ENCODE measurements at regions not wholly inside any gene's neighbourhood (a gene's known extent, or its start where the extent isn't known, plus 50 kb on each side); places are given as distances from the start of the nearest gene placed in this dataset.
"Not testable (repeated sequence)": the region's sequence is repeated elsewhere in the genome, so short reads cannot be mapped to it uniquely, and the experiment has no call there.

DNA sequence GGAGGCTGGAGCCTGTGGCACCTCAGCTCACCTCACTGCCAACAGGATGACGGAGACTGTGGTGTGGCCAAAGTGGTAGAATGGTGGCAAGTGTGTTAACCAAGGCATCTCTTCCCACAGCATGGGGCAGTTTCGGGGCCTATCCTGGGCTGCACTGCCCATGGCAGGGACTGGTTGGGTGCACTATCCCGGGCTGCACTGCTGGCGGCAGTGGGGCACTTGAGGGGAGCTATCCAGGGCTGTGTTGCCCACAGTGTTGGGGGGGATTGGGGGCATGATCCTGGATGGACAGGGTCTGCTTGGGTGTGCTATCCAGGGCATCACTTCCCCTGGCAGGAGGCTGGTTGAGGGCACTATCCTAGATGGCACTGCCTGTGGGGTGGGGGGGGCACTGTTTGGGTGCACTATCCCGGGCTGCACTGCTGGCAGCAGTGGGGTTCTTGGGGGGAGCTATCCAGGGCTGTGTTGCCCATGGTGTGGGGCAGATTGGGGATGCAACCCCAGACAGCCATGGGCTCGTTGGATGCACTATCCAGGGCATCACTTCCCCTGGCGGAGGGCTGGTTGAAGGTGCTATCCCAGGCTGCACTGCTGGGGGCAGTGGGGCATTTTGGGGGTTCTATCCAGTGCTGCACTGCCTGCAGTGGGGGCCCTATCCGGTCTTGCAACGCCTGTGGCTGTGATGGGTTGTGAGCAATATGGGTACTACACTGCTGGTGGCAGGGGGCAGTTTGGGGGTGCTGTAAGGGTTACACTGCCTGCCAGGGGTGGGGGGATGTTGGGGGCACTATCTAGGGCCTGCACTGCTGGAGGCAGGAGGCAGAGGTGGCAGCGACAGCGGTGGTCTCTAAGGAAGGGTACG is 129.7 kb downstream of the ZNF248 start:
- H3K36me3 Mint-ChIP-seq (ENCODE audit: insufficient read depth, unreplicated experiment) = no peaks in the 10 kb centered on the region
- H3K27ac Mint-ChIP-seq (ENCODE audit: unreplicated experiment) = no peak overlapping the region
- POLR2A ChIA-PET = no interaction called here
- intact Hi-C loops (cut with micrococcal nuclease; ENCODE audit: unreplicated experiment) = no loop called here
- TF ChIP-seq, protein P1, sequence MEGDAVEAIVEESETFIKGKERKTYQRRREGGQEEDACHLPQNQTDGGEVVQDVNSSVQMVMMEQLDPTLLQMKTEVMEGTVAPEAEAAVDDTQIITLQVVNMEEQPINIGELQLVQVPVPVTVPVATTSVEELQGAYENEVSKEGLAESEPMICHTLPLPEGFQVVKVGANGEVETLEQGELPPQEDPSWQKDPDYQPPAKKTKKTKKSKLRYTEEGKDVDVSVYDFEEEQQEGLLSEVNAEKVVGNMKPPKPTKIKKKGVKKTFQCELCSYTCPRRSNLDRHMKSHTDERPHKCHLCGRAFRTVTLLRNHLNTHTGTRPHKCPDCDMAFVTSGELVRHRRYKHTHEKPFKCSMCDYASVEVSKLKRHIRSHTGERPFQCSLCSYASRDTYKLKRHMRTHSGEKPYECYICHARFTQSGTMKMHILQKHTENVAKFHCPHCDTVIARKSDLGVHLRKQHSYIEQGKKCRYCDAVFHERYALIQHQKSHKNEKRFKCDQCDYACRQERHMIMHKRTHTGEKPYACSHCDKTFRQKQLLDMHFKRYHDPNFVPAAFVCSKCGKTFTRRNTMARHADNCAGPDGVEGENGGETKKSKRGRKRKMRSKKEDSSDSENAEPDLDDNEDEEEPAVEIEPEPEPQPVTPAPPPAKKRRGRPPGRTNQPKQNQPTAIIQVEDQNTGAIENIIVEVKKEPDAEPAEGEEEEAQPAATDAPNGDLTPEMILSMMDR (IDR thresholded peaks at IDR 0.05; ENCODE audit: insufficient read depth in 1 of 2, low read depth in 1 of 2, low read length in 1 of 2, severe bottlenecking in 1 of 2, unreplicated experiment in 1 of 2) = no peak
- CTCF ChIA-PET = no interaction called here
- Histone ChIP-seq H3K9me3 (peaks cover 4% of the 10 kb centered on the region; the same call in 1 of the 2 replicates), H3K27me3 (replicated peaks; ENCODE audit: control insufficient read depth, insufficient read depth, low read length) (no peaks in the 10 kb centered on the region), H3K4me3 (ENCODE audit: low read depth, low read length) (no peak overlapping the region), H3K4me1 (no peaks in the 10 kb centered on the region), H3K36me3 (ENCODE audit: control insufficient read depth, insufficient read depth, low read length) (no peaks in the 10 kb centered on the region)
- peaks cover 20% of the 10 kb centered on the region for H3K9me3 Mint-ChIP-seq (ENCODE audit: unreplicated experiment)
- no peaks in the 10 kb centered on the region for H3K4me1 Mint-ChIP-seq (ENCODE audit: low read depth, unreplicated experiment)
- H3K4me3 Mint-ChIP-seq (ENCODE audit: unreplicated experiment) = no peak overlapping the region
- H3K27me3 Mint-ChIP-seq (ENCODE audit: insufficient read depth, unreplicated experiment) = no peaks in the 10 kb centered on the region
- DNase-seq = no peak
- BruUV-seq (replicated peaks) = no TSS peak

DNA sequence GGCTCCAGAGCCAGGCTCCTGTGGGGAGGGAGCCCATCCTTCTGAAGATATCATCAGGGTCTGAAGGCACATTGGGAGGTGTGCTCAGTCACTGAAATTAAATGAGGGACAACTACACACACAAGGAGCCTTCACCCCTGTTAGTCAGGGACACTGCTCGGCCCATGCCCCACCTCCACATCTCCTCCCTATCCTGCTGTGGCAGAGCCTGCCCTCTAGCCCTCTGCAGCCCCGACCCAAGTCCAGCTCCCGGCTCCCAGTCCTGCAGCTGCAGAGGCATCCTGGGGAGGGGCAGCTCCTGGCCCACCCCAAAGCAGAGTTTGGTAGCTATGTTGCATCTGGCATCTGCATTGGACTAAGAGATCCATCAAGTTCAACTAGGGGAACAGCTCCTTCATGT is 136.3 kb downstream of the ZNF248 start:
- POLR2A ChIA-PET = no interaction called here
- DNase-seq = no peak
- Histone ChIP-seq H3K4me1 (no peaks in the 10 kb centered on the region), H3K9me3 (peaks cover 24% of the 10 kb centered on the region), H3K36me3 (ENCODE audit: control insufficient read depth, insufficient read depth, low read length) (no peaks in the 10 kb centered on the region), H3K27me3 (replicated peaks; ENCODE audit: control insufficient read depth, insufficient read depth, low read length) (no peaks in the 10 kb centered on the region), H3K4me3 (ENCODE audit: low read depth, low read length) (no peak overlapping the region)
- Mint-ChIP-seq H3K27ac (ENCODE audit: unreplicated experiment) (no peak overlapping the region), H3K4me3 (ENCODE audit: unreplicated experiment) (no peak overlapping the region), H3K27me3 (ENCODE audit: insufficient read depth, unreplicated experiment) (no peaks in the 10 kb centered on the region), H3K36me3 (ENCODE audit: insufficient read depth, unreplicated experiment) (no peaks in the 10 kb centered on the region), H3K9me3 (ENCODE audit: unreplicated experiment) (peaks cover 36% of the 10 kb centered on the region), H3K4me1 (ENCODE audit: low read depth, unreplicated experiment) (no peaks in the 10 kb centered on the region)
- intact Hi-C loops (cut with micrococcal nuclease; ENCODE audit: unreplicated experiment) = no loop called here
- CTCF ChIA-PET = no interaction called here
- BruUV-seq (replicated peaks) = no TSS peak
- TF ChIP-seq, protein P1 (IDR thresholded peaks at IDR 0.05; ENCODE audit: insufficient read depth in 1 of 2, low read depth in 1 of 2, low read length in 1 of 2, severe bottlenecking in 1 of 2, unreplicated experiment in 1 of 2) = no peak

DNA sequence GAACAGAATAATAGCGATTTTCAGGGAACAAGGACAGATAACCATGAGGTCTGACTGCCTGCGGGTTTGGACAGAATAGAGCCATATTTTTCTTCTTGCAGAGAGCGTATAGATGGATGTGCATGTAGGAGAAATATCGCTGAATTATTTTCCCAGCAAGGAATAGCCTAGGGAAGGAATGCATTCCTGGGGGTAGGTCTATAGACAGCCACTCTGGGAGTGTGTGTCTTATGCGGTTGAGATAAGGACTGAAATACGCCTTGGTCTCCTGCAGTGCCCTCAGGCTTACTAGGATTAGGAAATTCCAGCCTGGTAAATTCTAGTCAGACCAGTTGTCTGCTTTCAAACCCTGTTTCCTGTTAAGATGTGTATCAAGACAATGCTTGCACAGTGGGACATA is 139.3 kb downstream of the ZNF248 start:
- H3K4me1 Mint-ChIP-seq (ENCODE audit: low read depth, unreplicated experiment); intact Hi-C loops (cut with micrococcal nuclease; ENCODE audit: unreplicated experiment); H3K36me3 ChIP-seq (ENCODE audit: control insufficient read depth, insufficient read depth, low read length); H3K4me3 Mint-ChIP-seq (ENCODE audit: unreplicated experiment); H3K27ac Mint-ChIP-seq (ENCODE audit: unreplicated experiment); H3K4me1 ChIP-seq; CTCF ChIA-PET; H3K27me3 ChIP-seq (replicated peaks; ENCODE audit: control insufficient read depth, insufficient read depth, low read length); POLR2A ChIA-PET; BruUV-seq (replicated peaks); DNase-seq; H3K36me3 Mint-ChIP-seq (ENCODE audit: insufficient read depth, unreplicated experiment); H3K27me3 Mint-ChIP-seq (ENCODE audit: insufficient read depth, unreplicated experiment); H3K4me3 ChIP-seq (ENCODE audit: low read depth, low read length): not testable (repeated sequence)
- H3K9me3 Mint-ChIP-seq (ENCODE audit: unreplicated experiment) = peaks cover 35% of the 10 kb centered on the region
- H3K9me3 ChIP-seq = peaks cover 25% of the 10 kb centered on the region

Measured in Caco-2 (cell line).